ENCODE measurements at regions not wholly inside any gene's neighbourhood (a gene's known extent, or its start where the extent isn't known, plus 50 kb on each side); places are given as distances from the start of the nearest gene placed in this dataset.

- TF ChIP-seq CTCF (IDR thresholded peaks at IDR 0.05) (no peak), POLR2AphosphoS5 (IDR thresholded peaks at IDR 0.05; ENCODE audit: low read depth, low read length) (no peak)
Observed at GRCh38 chr1:157233131-157233530, 94.9 kb upstream of the ETV3 start.
